GM13976 (cell line): ENCODE measurements at regions not wholly inside any gene's neighbourhood (a gene's known extent, or its start where the extent isn't known, plus 50 kb on each side); places are given as distances from the start of the nearest gene placed in this dataset.

Source experiments
- DNase-seq: peaks from one replicate; pipeline ENCODE4 v3.0.0; 2012; ENCODE audit warnings: low spot score
- CTCF ChIP-seq: IDR thresholded peaks from 2 replicates; pipeline ENCODE4 v1.5.1; 2012; ENCODE audit warnings: borderline replicate concordance, mild to moderate bottlenecking; ENCODE audit not compliant: insufficient read depth; ENCODE audit errors: extremely low read depth, missing control alignments, control extremely low read depth
- in situ Hi-C: fragments of 300-500 bp; cut with MboI; formaldehyde crosslinking; loops from one replicate; pipeline ENCODE4 v1.12.0; 2022; ENCODE audit warnings: low sequenced_read_pairs, mixed read lengths, inconsistent platforms; ENCODE audit not compliant: unreplicated experiment

- no peak for DNase-seq
- TF ChIP-seq CTCF, result no peak
- in situ Hi-C loops, result no loop called here
Measured at GRCh38 chr7:125602441-125602840, 672.8 kb upstream of the POT1 start.

GRCh38 chr7:125599387-125599786 is 669.8 kb upstream of the POT1 start:
- in situ Hi-C loops, result no loop called here
- no peak for DNase-seq
- no peak for TF ChIP-seq CTCF

GRCh38 chr7:125592331-125592730 is 662.7 kb upstream of the POT1 start:
- no peak for DNase-seq
- TF ChIP-seq CTCF, result no peak
- in situ Hi-C loops, result no loop called here

- no peak for DNase-seq
- TF ChIP-seq CTCF, result no peak
- in situ Hi-C loops, result no loop called here
Measured at GRCh38 chr7:125573126-125573525, 643.5 kb upstream of the POT1 start.

- in situ Hi-C loops, result no loop called here
- no peak for TF ChIP-seq CTCF
- DNase-seq, result no peak
Measured at GRCh38 chr7:125572414-125572813, 642.8 kb upstream of the POT1 start.

GRCh38 chr7:125568799-125569198 is 639.2 kb upstream of the POT1 start:
- TF ChIP-seq CTCF, result no peak
- peak; percentile 29 for DNase-seq
- in situ Hi-C loops, result no loop called here

- no peak for DNase-seq
- in situ Hi-C loops, result no loop called here
- TF ChIP-seq CTCF, result no peak
Measured at GRCh38 chr7:125567686-125568085, 638.1 kb upstream of the POT1 start.
